ENCODE measurements at regions not wholly inside any gene's neighbourhood (a gene's known extent, or its start where the extent isn't known, plus 50 kb on each side); places are given as distances from the start of the nearest gene placed in this dataset.

DNA sequence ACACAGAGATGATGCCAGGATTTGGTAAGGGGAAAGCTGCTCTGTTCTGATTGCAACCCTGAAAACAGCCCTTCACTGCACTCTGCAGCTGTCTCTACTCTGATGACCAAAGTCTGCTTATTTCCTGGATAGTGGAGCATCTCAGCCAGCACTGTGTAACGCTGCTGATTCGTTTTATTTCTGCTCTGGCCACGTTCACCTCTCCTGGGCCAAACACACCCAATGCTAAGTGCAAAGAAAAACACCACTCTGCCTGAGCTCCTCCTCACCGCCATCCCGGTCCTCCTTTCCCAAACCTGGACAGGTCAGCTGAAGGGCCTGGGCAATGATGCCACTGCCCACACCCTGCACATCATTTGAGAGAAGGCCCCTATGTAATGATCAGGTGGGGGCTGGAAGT, 529.3 kb upstream of the B3GAT1 start:
- no peak overlapping the region for H2AFZ ChIP-seq (ENCODE audit: low read length)
- H3K9me3 ChIP-seq (ENCODE audit: control insufficient read depth, insufficient read depth, low read depth, low read length) = no peaks in the 10 kb centered on the region
- H3K9ac ChIP-seq (ENCODE audit: insufficient read depth, low read length) = no peak overlapping the region
- no peaks in the 10 kb centered on the region for H4K20me1 ChIP-seq (ENCODE audit: control insufficient read depth, extremely low read depth, insufficient read depth, low read length)
- no peak overlapping the region for H3K4me3 ChIP-seq (replicated peaks in 1 of 4; ENCODE audit: control extremely low read depth in 1 of 4, insufficient read depth in 1 of 4, low read depth in 3 of 4, low read length in 4 of 4)
- no peaks in the 10 kb centered on the region for H3K79me2 ChIP-seq (ENCODE audit: control insufficient read depth, insufficient read depth, low read length)
- no peak overlapping the region for H3K27ac ChIP-seq (ENCODE audit: insufficient read depth, low read length)
- TF ChIP-seq CTCF (conservative IDR thresholded peaks at IDR 0.05 in 1 of 2, IDR thresholded peaks at IDR 0.05 in 1 of 2; ENCODE audit: low read depth in 1 of 2, low read length in 2 of 2) (no peak), EZH2 (IDR thresholded peaks at IDR 0.05; ENCODE audit: low read length, missing control alignments) (no peak)
- DNase-seq (ENCODE audit: low read depth in 2 of 2) = no peak
- no peak overlapping the region for H3K4me2 ChIP-seq (ENCODE audit: extremely low read depth, insufficient read depth, low read length)
- peaks cover 3% of the 10 kb centered on the region for H3K4me1 ChIP-seq (ENCODE audit: control insufficient read depth, extremely low read depth, insufficient read depth, low read length)
- no peaks in the 10 kb centered on the region for H3K27me3 ChIP-seq (ENCODE audit: control insufficient read depth, insufficient read depth, low read length)
- H3K36me3 ChIP-seq (ENCODE audit: control insufficient read depth, insufficient read depth, low read length) = no peaks in the 10 kb centered on the region

DNA sequence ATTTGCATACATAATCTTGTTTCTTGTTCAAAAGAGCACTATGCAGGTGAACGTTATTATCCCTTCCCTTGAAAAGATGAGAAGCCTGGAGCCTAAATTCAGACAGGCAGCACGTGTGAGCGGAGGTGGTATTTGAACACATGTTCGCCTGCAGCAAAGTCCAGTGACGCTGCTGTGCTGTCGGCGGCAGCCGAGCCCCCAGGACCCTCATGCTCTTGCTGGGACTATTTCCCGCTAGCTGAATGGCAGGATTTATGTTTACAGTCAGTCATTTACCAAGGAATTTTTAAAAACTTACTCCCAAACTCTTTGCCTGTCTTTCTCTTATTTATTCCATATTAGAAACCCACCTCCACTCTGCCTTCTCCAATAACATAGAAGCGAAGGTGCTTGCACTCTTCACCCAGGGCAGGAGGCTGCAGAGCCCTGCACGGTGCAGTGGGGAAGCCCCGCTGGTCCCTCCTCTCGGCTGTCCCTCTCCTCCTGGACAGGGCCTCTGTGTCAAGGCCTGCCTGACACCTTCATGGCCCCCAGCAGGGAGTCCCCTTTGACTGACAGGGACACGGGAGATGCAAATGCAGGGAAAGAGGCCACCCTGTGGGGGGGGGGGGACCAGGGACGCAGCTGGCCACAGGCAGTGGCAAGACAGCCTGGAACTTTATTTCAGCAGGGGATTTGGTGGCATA, 528.5 kb upstream of the B3GAT1 start:
- H3K36me3 ChIP-seq (ENCODE audit: control insufficient read depth, insufficient read depth, low read length) = no peaks in the 10 kb centered on the region
- DNase-seq (ENCODE audit: low read depth in 2 of 2) = no peak
- no peaks in the 10 kb centered on the region for H3K9me3 ChIP-seq (ENCODE audit: control insufficient read depth, insufficient read depth, low read depth, low read length)
- H2AFZ ChIP-seq (ENCODE audit: low read length) = no peak overlapping the region
- H3K4me1 ChIP-seq (ENCODE audit: control insufficient read depth, extremely low read depth, insufficient read depth, low read length) = peaks cover 3% of the 10 kb centered on the region
- no peak overlapping the region for H3K27ac ChIP-seq (ENCODE audit: insufficient read depth, low read length)
- no peaks in the 10 kb centered on the region for H3K79me2 ChIP-seq (ENCODE audit: control insufficient read depth, insufficient read depth, low read length)
- no peak overlapping the region for H3K4me2 ChIP-seq (ENCODE audit: extremely low read depth, insufficient read depth, low read length)
- no peak overlapping the region for H3K9ac ChIP-seq (ENCODE audit: insufficient read depth, low read length)
- no peaks in the 10 kb centered on the region for H3K27me3 ChIP-seq (ENCODE audit: control insufficient read depth, insufficient read depth, low read length)
- H4K20me1 ChIP-seq (ENCODE audit: control insufficient read depth, extremely low read depth, insufficient read depth, low read length) = no peaks in the 10 kb centered on the region
- TF ChIP-seq CTCF (conservative IDR thresholded peaks at IDR 0.05 in 1 of 2, IDR thresholded peaks at IDR 0.05 in 1 of 2; ENCODE audit: low read depth in 1 of 2, low read length in 2 of 2) (no peak), EZH2 (IDR thresholded peaks at IDR 0.05; ENCODE audit: low read length, missing control alignments) (no peak)
- no peak overlapping the region for H3K4me3 ChIP-seq (replicated peaks in 1 of 4; ENCODE audit: control extremely low read depth in 1 of 4, insufficient read depth in 1 of 4, low read depth in 3 of 4, low read length in 4 of 4)

GRCh38 chr11:134939905-134940304, 527.9 kb upstream of the B3GAT1 start:
- no peaks in the 10 kb centered on the region for H4K20me1 ChIP-seq (ENCODE audit: control insufficient read depth, extremely low read depth, insufficient read depth, low read length)
- H3K79me2 ChIP-seq (ENCODE audit: control insufficient read depth, insufficient read depth, low read length) = no peaks in the 10 kb centered on the region
- no peak overlapping the region for H3K9ac ChIP-seq (ENCODE audit: insufficient read depth, low read length)
- H3K27me3 ChIP-seq (ENCODE audit: control insufficient read depth, insufficient read depth, low read length) = no peaks in the 10 kb centered on the region
- H3K36me3 ChIP-seq (ENCODE audit: control insufficient read depth, insufficient read depth, low read length) = no peaks in the 10 kb centered on the region
- no peak overlapping the region for H3K4me3 ChIP-seq (replicated peaks in 1 of 4; ENCODE audit: control extremely low read depth in 1 of 4, insufficient read depth in 1 of 4, low read depth in 3 of 4, low read length in 4 of 4)
- H3K27ac ChIP-seq (ENCODE audit: insufficient read depth, low read length) = no peak overlapping the region
- no peak overlapping the region for H2AFZ ChIP-seq (ENCODE audit: low read length)
- peaks cover 3% of the 10 kb centered on the region for H3K4me1 ChIP-seq (ENCODE audit: control insufficient read depth, extremely low read depth, insufficient read depth, low read length)
- TF ChIP-seq EZH2 (IDR thresholded peaks at IDR 0.05; ENCODE audit: low read length, missing control alignments) = no peak
- TF ChIP-seq CTCF (conservative IDR thresholded peaks at IDR 0.05 in 1 of 2, IDR thresholded peaks at IDR 0.05 in 1 of 2; ENCODE audit: low read depth in 1 of 2, low read length in 2 of 2) = no peak
- H3K4me2 ChIP-seq (ENCODE audit: extremely low read depth, insufficient read depth, low read length) = no peak overlapping the region
- no peaks in the 10 kb centered on the region for H3K9me3 ChIP-seq (ENCODE audit: control insufficient read depth, insufficient read depth, low read depth, low read length)
- no peak for DNase-seq (ENCODE audit: low read depth in 2 of 2)
